ENCODE measurements at regions not wholly inside any gene's neighbourhood (a gene's known extent, or its start where the extent isn't known, plus 50 kb on each side); places are given as distances from the start of the nearest gene placed in this dataset.

DNA sequence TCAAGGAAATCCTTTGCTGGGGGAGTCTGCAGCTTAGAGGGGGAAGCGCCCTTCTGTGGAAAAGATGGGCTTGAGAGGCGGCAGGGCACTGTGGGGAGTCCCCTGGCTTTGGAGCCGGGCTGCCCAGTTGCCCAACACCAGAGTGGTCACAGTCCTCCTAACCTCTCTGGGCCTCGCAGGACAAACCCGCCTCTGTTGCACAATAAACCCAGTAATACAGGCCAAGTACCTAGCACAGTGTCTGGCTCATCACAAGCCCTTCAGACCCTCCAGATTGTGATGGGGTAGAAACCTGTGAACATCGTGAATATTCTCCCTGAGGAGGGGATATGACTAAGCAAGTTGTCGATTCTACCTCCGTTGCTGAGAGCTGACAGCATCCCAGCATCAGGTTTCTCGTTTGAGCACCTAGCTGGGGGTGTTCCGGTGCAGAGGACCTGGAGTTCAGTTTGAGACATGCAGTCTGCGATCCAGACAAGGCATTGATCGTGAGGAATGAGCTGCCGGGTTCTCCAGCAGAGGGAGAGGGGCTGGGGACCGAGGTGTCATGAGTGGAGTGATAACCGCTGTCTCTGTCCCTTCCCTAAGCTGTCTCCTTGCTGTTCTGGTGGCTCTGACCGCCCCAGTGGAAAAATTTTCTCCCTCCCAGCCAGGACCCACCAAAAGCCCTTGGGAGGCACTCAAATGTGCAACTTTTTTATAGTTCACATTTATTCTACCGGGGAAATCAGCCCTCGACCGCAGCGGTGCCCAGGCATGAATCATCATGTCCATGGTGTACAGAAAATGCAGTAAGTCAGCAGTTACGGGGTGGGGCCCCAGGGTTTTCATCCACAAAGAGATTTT is 161.9 kb downstream of the WSCD1 start:
- Histone ChIP-seq H3K9ac (ENCODE audit: low read depth, low read length) (no peak overlapping the region), H3K4ac (ENCODE audit: low read depth, low read length) (no peak overlapping the region), H3K36me3 (ENCODE audit: control insufficient read depth, insufficient read depth, low read length) (no peaks in the 10 kb centered on the region), H3K56ac (ENCODE audit: extremely low read depth, insufficient read depth, low read length) (no peak overlapping the region), H3K27me3 (ENCODE audit: control insufficient read depth, insufficient read depth, low read length) (no peaks in the 10 kb centered on the region), H4K20me1 (ENCODE audit: insufficient read depth, low read length) (no peaks in the 10 kb centered on the region), H2AFZ (replicated peaks; ENCODE audit: low read length, poor library complexity) (no peak overlapping the region), H3K4me3 (ENCODE audit: insufficient read depth, low read depth, low read length) (no peak overlapping the region), H3K14ac (replicated peaks; ENCODE audit: low read depth, low read length) (no peak overlapping the region), H2BK15ac (ENCODE audit: low read depth, low read length) (no peak overlapping the region), H2BK20ac (ENCODE audit: low read depth, low read length) (no peak overlapping the region), H2BK5ac (ENCODE audit: low read depth, low read length, poor library complexity, severe bottlenecking) (no peak overlapping the region), H3K9me1 (ENCODE audit: insufficient read depth, low read length) (no peaks in the 10 kb centered on the region), H3K27ac (ENCODE audit: insufficient read depth, low read length) (no peak overlapping the region), H2BK120ac (ENCODE audit: low read depth, low read length) (no peak overlapping the region), H2AK5ac (ENCODE audit: low read depth, low read length) (no peak overlapping the region), H3K4me2 (ENCODE audit: low read depth, low read length) (no peak overlapping the region), H3K18ac (ENCODE audit: low read depth, low read length) (no peak overlapping the region), H4K8ac (ENCODE audit: low read depth in 2 of 2, low read length in 2 of 2) (no peak overlapping the region), H3K9me3 (ENCODE audit: control insufficient read depth, insufficient read depth, low read length) (peaks cover 4% of the 10 kb centered on the region; the same call in 1 of the 2 replicates), H4K5ac (ENCODE audit: low read depth, low read length) (no peak overlapping the region), H3K4me1 (ENCODE audit: control insufficient read depth, insufficient read depth, low read length) (no peaks in the 10 kb centered on the region), H3K23ac (ENCODE audit: low read depth, low read length) (no peak overlapping the region), H3K79me1 (ENCODE audit: low read depth in 1 of 2, low read length in 2 of 2) (no peaks in the 10 kb centered on the region), H4K91ac (ENCODE audit: insufficient read depth, low read depth, low read length) (no peak overlapping the region), H2AK9ac (replicated peaks; ENCODE audit: low read depth, low read length, poor library complexity) (no peak overlapping the region)
- WGBS, 2 experiments (ENCODE audit: extremely low coverage in 2 of 2, insufficient read length in 1 of 2) = 40% methylated on average over 7 of the region's 21 CpGs; no CpG with 5 or more reads in 1 of the 2 experiments
- dilution Hi-C loops (cut with HindIII; ENCODE audit: low sequenced_read_pairs, unreplicated experiment) (no loop called here), in situ Hi-C loops (cut with MboI; ENCODE audit: low sequenced_read_pairs) (no loop called here), intact Hi-C loops (cut with micrococcal nuclease) (no loop called here)
- DNase-seq = no peak
- TF ChIP-seq RAD21 (IDR thresholded peaks at IDR 0.05; ENCODE audit: low read length) = no peak
- no peak for TF ChIP-seq RCOR1 (IDR thresholded peaks at IDR 0.05; ENCODE audit: insufficient replicate concordance, low read length)
- TF ChIP-seq NFE2L2 (IDR thresholded peaks at IDR 0.05; ENCODE audit: low read depth, low read length) = no peak
- no peak for TF ChIP-seq POLR2A (IDR thresholded peaks at IDR 0.05; ENCODE audit: low read depth, low read length)
- TF ChIP-seq MAZ (IDR thresholded peaks at IDR 0.05; ENCODE audit: borderline replicate concordance, low read depth, low read length) = no peak
- TF ChIP-seq RFX5 (IDR thresholded peaks at IDR 0.05; ENCODE audit: low read depth, low read length) = no peak
- TF ChIP-seq CHD1 (IDR thresholded peaks at IDR 0.05; ENCODE audit: low read depth, low read length) = no peak
- TF ChIP-seq, protein P1, sequence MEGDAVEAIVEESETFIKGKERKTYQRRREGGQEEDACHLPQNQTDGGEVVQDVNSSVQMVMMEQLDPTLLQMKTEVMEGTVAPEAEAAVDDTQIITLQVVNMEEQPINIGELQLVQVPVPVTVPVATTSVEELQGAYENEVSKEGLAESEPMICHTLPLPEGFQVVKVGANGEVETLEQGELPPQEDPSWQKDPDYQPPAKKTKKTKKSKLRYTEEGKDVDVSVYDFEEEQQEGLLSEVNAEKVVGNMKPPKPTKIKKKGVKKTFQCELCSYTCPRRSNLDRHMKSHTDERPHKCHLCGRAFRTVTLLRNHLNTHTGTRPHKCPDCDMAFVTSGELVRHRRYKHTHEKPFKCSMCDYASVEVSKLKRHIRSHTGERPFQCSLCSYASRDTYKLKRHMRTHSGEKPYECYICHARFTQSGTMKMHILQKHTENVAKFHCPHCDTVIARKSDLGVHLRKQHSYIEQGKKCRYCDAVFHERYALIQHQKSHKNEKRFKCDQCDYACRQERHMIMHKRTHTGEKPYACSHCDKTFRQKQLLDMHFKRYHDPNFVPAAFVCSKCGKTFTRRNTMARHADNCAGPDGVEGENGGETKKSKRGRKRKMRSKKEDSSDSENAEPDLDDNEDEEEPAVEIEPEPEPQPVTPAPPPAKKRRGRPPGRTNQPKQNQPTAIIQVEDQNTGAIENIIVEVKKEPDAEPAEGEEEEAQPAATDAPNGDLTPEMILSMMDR (conservative IDR thresholded peaks at IDR 0.05; ENCODE audit: low read depth, low read length) = no peak
- no peak for TF ChIP-seq FOS (IDR thresholded peaks at IDR 0.05; ENCODE audit: low read depth, low read length)
- TF ChIP-seq, protein P2, sequence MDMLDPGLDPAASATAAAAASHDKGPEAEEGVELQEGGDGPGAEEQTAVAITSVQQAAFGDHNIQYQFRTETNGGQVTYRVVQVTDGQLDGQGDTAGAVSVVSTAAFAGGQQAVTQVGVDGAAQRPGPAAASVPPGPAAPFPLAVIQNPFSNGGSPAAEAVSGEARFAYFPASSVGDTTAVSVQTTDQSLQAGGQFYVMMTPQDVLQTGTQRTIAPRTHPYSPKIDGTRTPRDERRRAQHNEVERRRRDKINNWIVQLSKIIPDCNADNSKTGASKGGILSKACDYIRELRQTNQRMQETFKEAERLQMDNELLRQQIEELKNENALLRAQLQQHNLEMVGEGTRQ (IDR thresholded peaks at IDR 0.05; ENCODE audit: low read depth, low read length) = no peak
- TF ChIP-seq SMC3 (IDR thresholded peaks at IDR 0.05; ENCODE audit: low read depth, low read length) = no peak
- no peak for TF ChIP-seq CEBPB (IDR thresholded peaks at IDR 0.05; ENCODE audit: low read depth, low read length)
- TF ChIP-seq BHLHE40 (IDR thresholded peaks at IDR 0.05; ENCODE audit: low read depth, low read length) = no peak
- TF ChIP-seq MXI1 (IDR thresholded peaks at IDR 0.05; ENCODE audit: borderline replicate concordance, low read depth, low read length) = no peak
- TF ChIP-seq, protein P3, sequence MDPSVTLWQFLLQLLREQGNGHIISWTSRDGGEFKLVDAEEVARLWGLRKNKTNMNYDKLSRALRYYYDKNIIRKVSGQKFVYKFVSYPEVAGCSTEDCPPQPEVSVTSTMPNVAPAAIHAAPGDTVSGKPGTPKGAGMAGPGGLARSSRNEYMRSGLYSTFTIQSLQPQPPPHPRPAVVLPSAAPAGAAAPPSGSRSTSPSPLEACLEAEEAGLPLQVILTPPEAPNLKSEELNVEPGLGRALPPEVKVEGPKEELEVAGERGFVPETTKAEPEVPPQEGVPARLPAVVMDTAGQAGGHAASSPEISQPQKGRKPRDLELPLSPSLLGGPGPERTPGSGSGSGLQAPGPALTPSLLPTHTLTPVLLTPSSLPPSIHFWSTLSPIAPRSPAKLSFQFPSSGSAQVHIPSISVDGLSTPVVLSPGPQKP (IDR thresholded peaks at IDR 0.05; ENCODE audit: borderline replicate concordance, low read depth, low read length) = no peak
- CTCF ChIA-PET = no interaction called here
- BruUV-seq (replicated peaks) = no TSS peak
- no peak for ATAC-seq (ENCODE audit: low read depth)
- POLR2A ChIA-PET (ENCODE audit: unreplicated experiment) = interaction anchor here (0.7 kb wide), 1 partner anchor 363 kb away, joined by 5 read pairs; no protein-coding TSS in a partner anchor

All from IMR-90 (cell line).